H9 (cell line): ENCODE measurements at regions not wholly inside any gene's neighbourhood (a gene's known extent, or its start where the extent isn't known, plus 50 kb on each side); places are given as distances from the start of the nearest gene placed in this dataset.
A peak's percentile ranks its signal among the peaks of the same experiment; 100 is the strongest.

ENCODE experiments used
- DNase-seq: peaks from one replicate; pipeline ENCODE4 v3.0.0-alpha.2; 2017
- H2AFZ ChIP-seq: one replicate; pipeline ENCODE4 v1.6.1; 2013; ENCODE audit warnings: mild to moderate bottlenecking, low read length, control low read depth, moderate library complexity
- H2AK5ac ChIP-seq: 2 replicates; pipeline ENCODE4 v1.6.1; 2013; ENCODE audit warnings: low read length, control low read depth, mixed read lengths; ENCODE audit not compliant: insufficient read length
- H2BK120ac ChIP-seq: one replicate; pipeline ENCODE4 v1.6.1; 2013; ENCODE audit warnings: low read depth, mild to moderate bottlenecking, low read length, control low read depth, inconsistent platforms; ENCODE audit not compliant: poor library complexity, severe bottlenecking
- H2BK12ac ChIP-seq: 2 replicates; pipeline ENCODE4 v1.6.1; 2013; ENCODE audit warnings: low read length, control low read depth, mixed read lengths, low read depth; ENCODE audit not compliant: insufficient read length
- H2BK15ac ChIP-seq: 2 replicates; pipeline ENCODE4 v1.6.1; 2013; ENCODE audit warnings: low read depth, low read length, control low read depth
- H2BK20ac ChIP-seq: one replicate; pipeline ENCODE4 v1.6.1; 2013; ENCODE audit warnings: low read depth, mild to moderate bottlenecking, low read length, control low read depth, inconsistent platforms; ENCODE audit not compliant: poor library complexity, severe bottlenecking
- H2BK5ac ChIP-seq: 2 replicates; pipeline ENCODE4 v1.6.1; 2013; ENCODE audit warnings: low read length, control low read depth, mixed read lengths; ENCODE audit not compliant: insufficient read length
- H3K14ac ChIP-seq: 2 replicates; pipeline ENCODE4 v1.6.1; 2013; ENCODE audit warnings: low read length, control low read depth; ENCODE audit not compliant: insufficient read depth
- H3K18ac ChIP-seq: 2 replicates; pipeline ENCODE4 v1.6.1; 2013; ENCODE audit warnings: low read depth, mild to moderate bottlenecking, mixed read lengths, low read length, control low read depth; ENCODE audit not compliant: insufficient read length
- H3K23ac ChIP-seq: 2 replicates; pipeline ENCODE4 v1.6.1; 2013; ENCODE audit warnings: low read length, control low read depth, mixed read lengths, low read depth; ENCODE audit not compliant: insufficient read length
- H3K23me2 ChIP-seq: 2 replicates; pipeline ENCODE4 v1.6.1; 2013; ENCODE audit warnings: low read depth, mild to moderate bottlenecking, mixed read lengths, low read length, control low read depth; ENCODE audit not compliant: insufficient read length, poor library complexity, severe bottlenecking
- H3K27ac ChIP-seq: 2 replicates; pipeline ENCODE4 v1.5.1; 2013; ENCODE audit warnings: low read length, control low read depth, mixed read lengths, low read depth; ENCODE audit not compliant: insufficient read length
- H3K27me3 ChIP-seq: 2 replicates; pipeline ENCODE4 v1.6.1; 2013; ENCODE audit warnings: low read length, control low read depth, inconsistent platforms; ENCODE audit not compliant: insufficient read depth
- H3K4ac ChIP-seq: 2 replicates; pipeline ENCODE4 v1.6.1; 2013; ENCODE audit warnings: low read depth, mild to moderate bottlenecking, control low read depth, inconsistent platforms, low read length, moderate library complexity
- H3K4me1 ChIP-seq: 2 replicates; pipeline ENCODE4 v1.6.1; 2013; ENCODE audit warnings: low read length, control low read depth, inconsistent platforms; ENCODE audit not compliant: insufficient read depth
- H3K4me2 ChIP-seq: 2 replicates; pipeline ENCODE4 v1.6.1; 2013; ENCODE audit warnings: low read length, control low read depth, mixed read lengths; ENCODE audit not compliant: insufficient read length, insufficient read depth
- H3K56ac ChIP-seq: 2 replicates; pipeline ENCODE4 v1.6.1; 2013; ENCODE audit warnings: low read depth, mild to moderate bottlenecking, mixed read lengths, low read length, control low read depth; ENCODE audit not compliant: insufficient read length
- H3K79me1 ChIP-seq: 2 replicates; pipeline ENCODE4 v1.6.1; 2013; ENCODE audit warnings: low read depth, mild to moderate bottlenecking, moderate library complexity, low read length, control low read depth, inconsistent platforms; ENCODE audit not compliant: insufficient read depth, poor library complexity, severe bottlenecking
- H3K79me2 ChIP-seq: 2 replicates; pipeline ENCODE4 v1.6.1; 2013; ENCODE audit warnings: low read length, control low read depth, inconsistent platforms; ENCODE audit not compliant: insufficient read depth
- H3K9ac ChIP-seq: 2 replicates; pipeline ENCODE4 v1.6.1; 2013; ENCODE audit warnings: low read length, control low read depth, mixed read lengths; ENCODE audit not compliant: insufficient read length; ENCODE audit errors: extremely low read depth
- H3K9me3 ChIP-seq: one replicate; pipeline ENCODE4 v1.6.1; 2013; ENCODE audit warnings: low read depth, low read length, inconsistent platforms; ENCODE audit not compliant: control insufficient read depth
- H3T11ph ChIP-seq: one replicate; pipeline ENCODE4 v1.6.1; 2013; ENCODE audit warnings: mild to moderate bottlenecking, low read length, control low read depth, inconsistent platforms
- H4K20me1 ChIP-seq: one replicate; pipeline ENCODE4 v1.6.1; 2013; ENCODE audit not compliant: control insufficient read depth, insufficient read length, insufficient read depth
- H4K5ac ChIP-seq: 2 replicates; pipeline ENCODE4 v1.6.1; 2013; ENCODE audit warnings: low read depth, mild to moderate bottlenecking, mixed read lengths, low read length, control low read depth; ENCODE audit not compliant: insufficient read length
- H4K8ac ChIP-seq: replicated peaks from 2 replicates; pipeline ENCODE4 v1.6.1; 2013; ENCODE audit warnings: low read length, control low read depth, mixed read lengths, low read depth; ENCODE audit not compliant: insufficient read length
- H4K91ac ChIP-seq: 2 replicates; pipeline ENCODE4 v1.6.1; 2013; ENCODE audit warnings: low read depth, mild to moderate bottlenecking, moderate library complexity, mixed read lengths, low read length, control low read depth; ENCODE audit not compliant: insufficient read length
- H3K27ac Mint-ChIP-seq, 3 experiments: 2 replicates in 2 of 3; 3 replicates in 1 of 3; pipeline ENCODE4 v1.8.0; 2020 to 2021; ENCODE audit warnings: mixed read lengths in 3 of 3, mild to moderate bottlenecking in 1 of 3, moderate library complexity in 1 of 3
- H3K27me3 Mint-ChIP-seq: 2 replicates; pipeline ENCODE4 v1.8.0; 2021; ENCODE audit warnings: low read depth, mild to moderate bottlenecking, moderate library complexity, mixed read lengths
- H3K36me3 Mint-ChIP-seq, 3 experiments: 2 replicates in 2 of 3; 3 replicates in 1 of 3; pipeline ENCODE4 v1.8.0; 2020 to 2021; ENCODE audit warnings: low read depth in 3 of 3, mixed read lengths in 3 of 3; ENCODE audit not compliant: insufficient read depth in 1 of 3
- H3K4me1 Mint-ChIP-seq, 2 experiments: 2 replicates each; pipeline ENCODE4 v1.8.0; 2020; ENCODE audit warnings: mixed read lengths in 2 of 2
- H3K4me3 Mint-ChIP-seq, 2 experiments: 2 replicates in 1 of 2; 3 replicates in 1 of 2; pipeline ENCODE4 v1.8.0; 2020 to 2021; ENCODE audit warnings: mild to moderate bottlenecking in 2 of 2, mixed read lengths in 2 of 2, moderate library complexity in 1 of 2
- H3K9me3 Mint-ChIP-seq, 2 experiments: 2 replicates in 1 of 2; 3 replicates in 1 of 2; pipeline ENCODE4 v1.8.0; 2020; ENCODE audit warnings: mild to moderate bottlenecking in 2 of 2, mixed read lengths in 2 of 2, moderate library complexity in 1 of 2
- CTCF ChIP-seq: fragments of 200-600 bp; sonication (generic); conservative IDR thresholded peaks from 3 replicates; pipeline ENCODE4 v1.8.0; 2021; ENCODE audit warnings: antibody characterized with exemption, mild to moderate bottlenecking
- WGBS: extraction: QIAGEN DNeasy Blood & Tissue Kit; methylation state at CpG from one replicate; pipeline ENCODE4 v1.1.7; 2013; ENCODE audit warnings: missing lambda C conversion rate, low lambda C conversion rate, mixed read lengths; ENCODE audit not compliant: insufficient read length; ENCODE audit errors: extremely low coverage; 5-methylcytosine and 5-hydroxymethylcytosine counted together

GRCh38 chr16:86199871-86200695, 301.1 kb downstream of the IRF8 start:
- H3K27ac Mint-ChIP-seq: peak overlapping the region in 1 of 3 experiments; percentile 41; a peak in 1 of 7 replicates
- H3K4me2 ChIP-seq: no peak overlapping the region

More at GRCh38 chr16:86199871-86200695, 301.1 kb downstream of the IRF8 start:
- Histone ChIP-seq H3K4ac (no peak overlapping the region), H3K9me3 (no peaks in the 10 kb centered on the region), H4K20me1 (no peaks in the 10 kb centered on the region), H3K27ac (no peak overlapping the region), H3K14ac (no peak overlapping the region), H3K23ac (no peak overlapping the region), H2AFZ (no peak overlapping the region), H2BK120ac (no peak overlapping the region), H4K8ac (no peak overlapping the region), H2BK15ac (no peak overlapping the region; the same call in 1 of the 2 replicates), H3K56ac (no peak overlapping the region), H3K18ac (no peak overlapping the region), H2BK20ac (no peak overlapping the region), H2AK5ac (no peak overlapping the region), H4K5ac (no peak overlapping the region), H4K91ac (no peak overlapping the region), H3T11ph (no peak overlapping the region), H3K23me2 (no peaks in the 10 kb centered on the region), H3K27me3 (no peaks in the 10 kb centered on the region), H3K4me1 (peaks cover 5% of the 10 kb centered on the region), H3K79me2 (no peaks in the 10 kb centered on the region), H2BK12ac (no peak overlapping the region), H3K9ac (no peak overlapping the region), H3K79me1 (no peaks in the 10 kb centered on the region), H2BK5ac (no peak overlapping the region)
- Mint-ChIP-seq H3K36me3 (no peaks in the 10 kb centered on the region), H3K9me3 (no peaks in the 10 kb centered on the region), H3K4me3 (no peak overlapping the region), H3K4me1 (peaks cover 31 to 70% of the 10 kb centered on the region in 2 experiments), H3K27me3 (peaks cover 12% of the 10 kb centered on the region)
- DNase-seq: no peak
- TF ChIP-seq CTCF: no peak
- WGBS: no CpG with 5 or more reads among the region's 28 CpGs
